Adrenal gland (tissue), 9 donors: ENCODE measurements at regions not wholly inside any gene's neighbourhood (a gene's known extent, or its start where the extent isn't known, plus 50 kb on each side); places are given as distances from the start of the nearest gene placed in this dataset.

ENCODE experiments used
- DNase-seq, 7 donors: peaks; one replicate each; pipeline ENCODE4 v3.0.0-alpha.2; 2019 to 2020
- H3K27ac ChIP-seq, 5 donors: fragments of 200-600 bp; sonication (generic) in 4 of 5; 1 replicate in 3 of 5; 2 replicates in 2 of 5; pipeline versions ENCODE4 v1.5.1 to v1.8.0; 2016 to 2020; ENCODE audit warnings: mild to moderate bottlenecking in 1 of 5
- H3K27me3 ChIP-seq: fragments of 200-600 bp; 2 replicates; pipeline ENCODE4 v1.8.0; 2021
- H3K36me3 ChIP-seq, 2 donors: fragments of 200-600 bp; replicated peaks in 1 of 2; 1 replicate in 1 of 2; 2 replicates in 1 of 2; pipeline versions ENCODE4 v1.5.1 to v1.8.0; 2018 to 2022
- H3K4me1 ChIP-seq, 2 donors: fragments of 200-600 bp; replicated peaks in 1 of 2; 1 replicate in 1 of 2; 2 replicates in 1 of 2; pipeline versions ENCODE4 v1.5.1 to v1.8.0; 2018 to 2021
- H3K4me3 ChIP-seq, 4 donors: fragments of 200-600 bp; sonication (generic) in 3 of 4; one replicate each; pipeline ENCODE4 v1.5.1; 2016 to 2018
- H3K9me3 ChIP-seq, 3 donors: fragments of 200-600 bp; sonication (generic) in 1 of 3; replicated peaks in 1 of 3; 1 replicate in 2 of 3; 2 replicates in 1 of 3; pipeline versions ENCODE4 v1.5.1 to v1.8.0; 2016 to 2021
- CTCF ChIP-seq, 6 experiments: fragments of 450-650 bp in 4 of 6; fragments of 200-600 bp in 2 of 6; sonication (generic) in 1 of 6; IDR thresholded peaks; 1 replicate in 5 of 6; 2 replicates in 1 of 6; pipeline versions ENCODE4 v1.5.1 to v1.8.0; 2016 to 2021; ENCODE audit warnings: antibody characterized with exemption in 6 of 6, mild to moderate bottlenecking in 2 of 6, moderate library complexity in 1 of 6
- POLR2A ChIP-seq, 2 donors: fragments of 450-650 bp; IDR thresholded peaks; one replicate each; pipeline ENCODE4 v1.6.1; 2017; ENCODE audit warnings: antibody characterized with exemption in 2 of 2, mild to moderate bottlenecking in 2 of 2, moderate library complexity in 1 of 2
- whole genome bisulfite sequencing, 4 donors: extraction: QIAGEN DNeasy Blood & Tissue Kit in 2 of 4; methylation state at CpG; one replicate each; pipeline versions ENCODE4 v1.1.5 to v1.1.7; 2013 to 2017; 5-methylcytosine and 5-hydroxymethylcytosine counted together
- intact Hi-C, 2 donors: fragments of 100-400 bp; cut with DNase I; formaldehyde crosslinking; loops; one replicate each; pipeline versions ENCODE4 v1.14.1 to v1.15.0; 2022 to 2023
- donor health status: healthy with polysubstance abuse.
- donor health status: Bipolar disorder and iron deficiency.
- donor health status: DM: yes; HTN: yes; CAD: no.
- donor health status: DM: no; HTN: no; CAD: no.
- donor health status: DM: no; HTN: no; CAD: no.

- Histone ChIP-seq H3K4me3 (no peak overlapping the region), H3K27ac (no peak overlapping the region), H3K36me3 (no peaks in the 10 kb centered on the region), H3K9me3 (no peaks in the 10 kb centered on the region), H3K4me1 (no peaks in the 10 kb centered on the region), H3K27me3 (no peaks in the 10 kb centered on the region)
- no peak for DNase-seq
- TF ChIP-seq POLR2A (IDR thresholded peaks at IDR 0.05): no peak
- intact Hi-C loops: no loop called here
- WGBS, 4 donors: 90 to 97% (median 93%) methylated on average over 3 to 4 of the region's 4 CpGs
Observed at GRCh38 chr1:209051570-209051969, 531.9 kb upstream of the CAMK1G start.

GRCh38 chr1:209053587-209053986 lies 529.9 kb upstream of the CAMK1G start:
- intact Hi-C loops: no loop called here
- WGBS, 4 donors: 66 to 83% (median 70%) methylated on average over 2 of the region's 2 CpGs
- DNase-seq: no peak

GRCh38 chr1:209057083-209057482 lies 526.4 kb upstream of the CAMK1G start:
- WGBS, 4 donors: 81 to 91% (median 86%) methylated on average over 1 of the region's 1 CpG
- no peak for TF ChIP-seq CTCF (IDR thresholded peaks at IDR 0.05)
- TF ChIP-seq POLR2A (IDR thresholded peaks at IDR 0.05): no peak

More at GRCh38 chr1:209053587-209053986, 529.9 kb upstream of the CAMK1G start:
- Histone ChIP-seq H3K9me3 (no peaks in the 10 kb centered on the region), H3K4me1 (no peaks in the 10 kb centered on the region), H3K27me3 (no peaks in the 10 kb centered on the region), H3K36me3 (no peaks in the 10 kb centered on the region), H3K27ac (no peak overlapping the region), H3K4me3 (no peak overlapping the region)
- TF ChIP-seq POLR2A (IDR thresholded peaks at IDR 0.05) (no peak), CTCF (IDR thresholded peaks at IDR 0.05) (no peak)

GRCh38 chr1:209057901-209058300 lies 525.6 kb upstream of the CAMK1G start:
- no peaks in the 10 kb centered on the region for H3K4me1 ChIP-seq
- H3K36me3 ChIP-seq: no peaks in the 10 kb centered on the region
- no peaks in the 10 kb centered on the region for H3K27me3 ChIP-seq
- intact Hi-C loops: no loop called here
- TF ChIP-seq CTCF (IDR thresholded peaks at IDR 0.05): no peak
- no peak for TF ChIP-seq POLR2A (IDR thresholded peaks at IDR 0.05)
- H3K4me3 ChIP-seq: no peak overlapping the region
- DNase-seq: no peak
- no peak overlapping the region for H3K27ac ChIP-seq
- no peaks in the 10 kb centered on the region for H3K9me3 ChIP-seq
- 85 to 93% (median 88%) methylated on average over 1 of the region's 1 CpG for WGBS, 4 donors

More at GRCh38 chr1:209057083-209057482, 526.4 kb upstream of the CAMK1G start:
- H3K4me3 ChIP-seq: no peak overlapping the region
- no peak overlapping the region for H3K27ac ChIP-seq
- H3K4me1 ChIP-seq: no peaks in the 10 kb centered on the region
- H3K9me3 ChIP-seq: no peaks in the 10 kb centered on the region
- no peaks in the 10 kb centered on the region for H3K36me3 ChIP-seq
- no peaks in the 10 kb centered on the region for H3K27me3 ChIP-seq
- DNase-seq: no peak
- intact Hi-C loops: no loop called here

- Histone ChIP-seq H3K4me3 (no peak overlapping the region), H3K36me3 (no peaks in the 10 kb centered on the region), H3K27ac (no peak overlapping the region), H3K27me3 (no peaks in the 10 kb centered on the region), H3K4me1 (no peaks in the 10 kb centered on the region), H3K9me3 (no peaks in the 10 kb centered on the region)
- intact Hi-C loops: no loop called here
- 36 to 50% (median 41%) methylated on average over 2 of the region's 2 CpGs for WGBS, 4 donors
- DNase-seq: no peak
- TF ChIP-seq CTCF (IDR thresholded peaks at IDR 0.05) (no peak), POLR2A (IDR thresholded peaks at IDR 0.05) (no peak)
Observed at GRCh38 chr1:209059376-209059775, 524.1 kb upstream of the CAMK1G start.
